Kidney (tissue), 13 donors: ENCODE measurements at regions not wholly inside any gene's neighbourhood (a gene's known extent, or its start where the extent isn't known, plus 50 kb on each side); places are given as distances from the start of the nearest gene placed in this dataset.

Source experiments
- DNase-seq, 5 donors: peaks; one replicate each; pipeline ENCODE4 v3.0.0-alpha.2; 2013 to 2020
- FAIRE-seq: peaks from 2 replicates; lab custom pipeline; 2012; peaks lifted over from hg19 to GRCh38; lab: Jason Lieb, UNC
- H3K27ac ChIP-seq, 2 donors: one replicate each; pipeline ENCODE4 v1.7.0; 2013; ENCODE audit warnings: low read depth in 2 of 2, low read length in 2 of 2, inconsistent platforms in 1 of 2
- H3K27me3 ChIP-seq: one replicate; pipeline ENCODE4 v1.7.1; 2013; ENCODE audit warnings: low read length, inconsistent platforms; ENCODE audit not compliant: control insufficient read depth, insufficient read depth
- H3K36me3 ChIP-seq, 3 donors: one replicate each; pipeline versions ENCODE4 v1.7.0 to v1.7.1; 2013; ENCODE audit warnings: low read length in 3 of 3, control low read depth in 1 of 3, inconsistent platforms in 1 of 3; ENCODE audit not compliant: insufficient read depth in 3 of 3, control insufficient read depth in 2 of 3
- H3K4me1 ChIP-seq, 3 donors: one replicate each; pipeline versions ENCODE4 v1.7.0 to v1.7.1; 2013; ENCODE audit warnings: low read length in 3 of 3, inconsistent platforms in 1 of 3, low read depth in 1 of 3; ENCODE audit not compliant: control insufficient read depth in 2 of 3, insufficient read depth in 2 of 3
- H3K4me3 ChIP-seq, 3 donors: one replicate each; pipeline versions ENCODE4 v1.7.0 to v1.8.1; 2013; ENCODE audit warnings: low read length in 3 of 3, control low read depth in 1 of 3, inconsistent platforms in 1 of 3
- H3K9ac ChIP-seq, 3 donors: one replicate each; pipeline versions ENCODE4 v1.7.0 to v1.7.1; 2013; ENCODE audit warnings: low read length in 3 of 3, control low read depth in 1 of 3, inconsistent platforms in 1 of 3
- H3K9me3 ChIP-seq, 3 donors: one replicate each; pipeline versions ENCODE4 v1.7.0 to v1.7.1; 2013; ENCODE audit warnings: low read length in 3 of 3, control low read depth in 1 of 3, inconsistent platforms in 1 of 3; ENCODE audit not compliant: control insufficient read depth in 2 of 3, insufficient read depth in 1 of 3
- CTCF ChIP-seq: IDR thresholded peaks from 3 replicates; pipeline ENCODE4 v1.5.1; 2012; ENCODE audit warnings: mild to moderate bottlenecking, moderate library complexity, borderline replicate concordance; ENCODE audit not compliant: insufficient read depth; ENCODE audit errors: extremely low read depth
- intact Hi-C: fragments of 100-400 bp; cut with DNase I; formaldehyde crosslinking; loops from one replicate; pipeline ENCODE4 v1.11.1; 2022
- donor health status: control.
- donor health status: control.
- donor health status: control.
- donor health status: control.
- donor health status: control.
- donor health status: DM: yes; HTN: yes; CAD: no.
- donor health status: Normal renal cell carcinoma (clear cell type).

GRCh38 chr9:26657958-26658357 is 234.6 kb downstream of the CAAP1 start:
- Histone ChIP-seq H3K36me3 (no peaks in the 10 kb centered on the region), H3K9ac (no peak overlapping the region), H3K27ac (no peak overlapping the region), H3K4me3 (no peak overlapping the region), H3K27me3 (no peaks in the 10 kb centered on the region), H3K4me1 (no peaks in the 10 kb centered on the region), H3K9me3 (no peaks in the 10 kb centered on the region)
- TF ChIP-seq CTCF = no peak
- intact Hi-C loops = no loop called here
- DNase-seq (no peak), FAIRE-seq (no peak)

- intact Hi-C loops = no loop called here
- H3K9ac ChIP-seq = no peak overlapping the region
- peak in 4 of 5 donors; percentile 37 to 66 (median 52) for DNase-seq
- no peaks in the 10 kb centered on the region for H3K27me3 ChIP-seq
- no peak overlapping the region for H3K27ac ChIP-seq
- no peaks in the 10 kb centered on the region for H3K36me3 ChIP-seq
- H3K4me3 ChIP-seq = peak overlapping the region in 1 of 3 donors; percentile 49
- TF ChIP-seq CTCF = peak; percentile 17
- no peaks in the 10 kb centered on the region for H3K9me3 ChIP-seq
- no peaks in the 10 kb centered on the region for H3K4me1 ChIP-seq
- FAIRE-seq = no peak
Observed at GRCh38 chr9:26656003-26656870, 236.4 kb downstream of the CAAP1 start.

- no peaks in the 10 kb centered on the region for H3K4me1 ChIP-seq
- intact Hi-C loops = no loop called here
Observed at GRCh38 chr9:26655166-26655565, 237.4 kb downstream of the CAAP1 start.

More at GRCh38 chr9:26655166-26655565, 237.4 kb downstream of the CAAP1 start:
- H3K27me3 ChIP-seq = no peaks in the 10 kb centered on the region
- DNase-seq = no peak
- TF ChIP-seq CTCF = no peak
- no peaks in the 10 kb centered on the region for H3K36me3 ChIP-seq
- no peak overlapping the region for H3K4me3 ChIP-seq
- no peaks in the 10 kb centered on the region for H3K9me3 ChIP-seq
- H3K27ac ChIP-seq = no peak overlapping the region
- FAIRE-seq = no peak
- H3K9ac ChIP-seq = no peak overlapping the region
